Heart right ventricle (tissue), 16 donors: ENCODE measurements at regions not wholly inside any gene's neighbourhood (a gene's known extent, or its start where the extent isn't known, plus 50 kb on each side); places are given as distances from the start of the nearest gene placed in this dataset.

Experiments
- ATAC-seq, 8 donors: fragments of 200-7000 bp; cut with Tn5 transposase; one replicate each; pipeline ENCODE4 v1.9.1; 2020; ENCODE audit warnings: mild to moderate bottlenecking in 8 of 8, moderate library complexity in 8 of 8, moderate number of reproducible peaks in 1 of 8
- DNase-seq, 2 donors: peaks; one replicate each; pipeline ENCODE4 v3.0.0-alpha.2; 2020
- H3K27ac ChIP-seq, 10 donors: fragments of 200-600 bp; sonication (generic) in 2 of 10; one replicate each; pipeline versions ENCODE4 v1.5.0 to v1.8.0; 2020 to 2022; ENCODE audit warnings: mild to moderate bottlenecking in 3 of 10
- H3K27me3 ChIP-seq, 7 donors: fragments of 200-600 bp; one replicate each; pipeline ENCODE4 v1.8.0; 2021 to 2022; ENCODE audit warnings: mild to moderate bottlenecking in 2 of 7
- H3K36me3 ChIP-seq, 9 donors: fragments of 200-600 bp; sonication (generic) in 1 of 9; one replicate each; pipeline versions ENCODE4 v1.5.0 to v1.8.0; 2020 to 2022; ENCODE audit warnings: mild to moderate bottlenecking in 2 of 9
- H3K4me1 ChIP-seq, 9 donors: fragments of 200-600 bp; sonication (generic) in 1 of 9; one replicate each; pipeline versions ENCODE4 v1.5.0 to v1.8.0; 2020 to 2022; ENCODE audit warnings: mild to moderate bottlenecking in 4 of 9
- H3K4me3 ChIP-seq, 10 donors: fragments of 200-600 bp; sonication (generic) in 2 of 10; one replicate each; pipeline versions ENCODE4 v1.5.0 to v1.8.0; 2020 to 2022; ENCODE audit warnings: mild to moderate bottlenecking in 7 of 10, moderate library complexity in 2 of 10
- H3K9me3 ChIP-seq, 11 donors: fragments of 200-600 bp in 10 of 11; sonication (generic) in 2 of 11; one replicate each; pipeline versions ENCODE4 v1.5.0 to v1.8.0; 2013 to 2022; ENCODE audit warnings: mild to moderate bottlenecking in 2 of 11, control low read depth in 1 of 11, moderate library complexity in 1 of 11
- CTCF ChIP-seq, 9 donors: fragments of 200-600 bp; sonication (generic) in 2 of 9; IDR thresholded peaks; one replicate each; pipeline versions ENCODE4 v1.5.0 to v1.8.0; 2021 to 2022; ENCODE audit warnings: antibody characterized with exemption in 9 of 9, mild to moderate bottlenecking in 5 of 9, moderate library complexity in 1 of 9
- WGBS, 2 donors: extraction: QIAGEN DNeasy Blood & Tissue Kit; methylation state at CpG; one replicate each; pipeline ENCODE4 v1.1.7; 2013; ENCODE audit warnings: inconsistent platforms in 1 of 2; 5-methylcytosine and 5-hydroxymethylcytosine counted together
- intact Hi-C, 10 donors: fragments of 100-400 bp; cut with DNase I; formaldehyde crosslinking; loops; one replicate each; pipeline versions ENCODE4 v1.11.1 to v1.14.2; 2022
- donor health status: Arrhythmogenic right ventricular cardiomyopathy.
- donor health status: ischemic (EF 13 %, LVEDD 7.1; RV severe dilation, severe dysfunction).
- donor health status: healthy with polysubstance abuse.
- donor health status: DM: no; HTN: yes; CAD: no.
- donor health status: DM: no; HTN: no; CAD: no.
- donor health status: ischemic (EF 25% LVEDD 6.9; RV normal size, moderate dysfunction).
- donor health status: ischemic (EF 25% LVEDD 5.7; RV mildly dilated, moderate dysfunction).
- donor health status: healthy.
- donor health status: DM: yes; HTN: yes; CAD: no.
- donor health status: Ischemic cardiomyopathy.
- donor health status: ischemic (EF 35%, LVEDD 5.7; RV mildly dilated, moderate dysfunction).
- donor health status: nonischemic (EF 11% LVEDD 7.7; RV severe dilation, severe dysfunction).
- donor health status: DM: yes; HTN: yes; CAD: no.
- donor health status: PGD.
- donor health status: ischemic (EF 29% LVEDD 5.4; RV normal size, mild dysfunction).
- donor health status: nonischemic (EF 23%, LVEDD 6.1; RV moderate dilation, normal function).

GRCh38 chr7:94288096-94288495 lies 106.6 kb upstream of the COL1A2 start:
- DNase-seq, result no peak
- no peak for ATAC-seq
- no peak for TF ChIP-seq CTCF (IDR thresholded peaks at IDR 0.05)
- Histone ChIP-seq H3K27ac (no peak overlapping the region), H3K36me3 (no peaks in the 10 kb centered on the region), H3K27me3 (peaks cover 0 to 4% (median 0%) of the 10 kb centered on the region in 7 donors), H3K4me1 (no peaks in the 10 kb centered on the region), H3K9me3 (no peaks in the 10 kb centered on the region), H3K4me3 (no peak overlapping the region)
- WGBS, 2 donors, result 76 to 81% methylated on average over 1 of the region's 1 CpG
- intact Hi-C loops, result loop anchor here in 5 of 10 donors (2.0 to 10.0 kb wide), 5 partner anchors 144 to 1407 kb away; no protein-coding TSS in a partner anchor

GRCh38 chr7:94289071-94289470 lies 105.6 kb upstream of the COL1A2 start:
- no peaks in the 10 kb centered on the region for H3K36me3 ChIP-seq
- no peaks in the 10 kb centered on the region for H3K4me1 ChIP-seq
- ATAC-seq (peak in 7 of 8 donors; percentile 80 to 92 (median 87)), DNase-seq (peak in 1 of 2 donors; percentile 67)
- peak; percentile 32 to 93 (median 77) for TF ChIP-seq CTCF (IDR thresholded peaks at IDR 0.05)
- H3K4me3 ChIP-seq, result no peak overlapping the region
- 44 to 59% methylated on average over 1 of the region's 1 CpG for WGBS, 2 donors
- intact Hi-C loops, result loop anchor here in 6 of 10 donors (1.0 to 10.0 kb wide), 6 partner anchors 143 to 1406 kb away; no protein-coding TSS in a partner anchor
- no peaks in the 10 kb centered on the region for H3K9me3 ChIP-seq
- H3K27me3 ChIP-seq, result peaks cover 0 to 10% (median 0%) of the 10 kb centered on the region in 7 donors
- no peak overlapping the region for H3K27ac ChIP-seq

- TF ChIP-seq CTCF (IDR thresholded peaks at IDR 0.05), result no peak
- Histone ChIP-seq H3K4me3 (no peak overlapping the region), H3K9me3 (no peaks in the 10 kb centered on the region), H3K27me3 (peaks cover 0 to 10% (median 0%) of the 10 kb centered on the region in 7 donors), H3K4me1 (peaks cover 0 to 20% (median 9%) of the 10 kb centered on the region in 9 donors), H3K36me3 (no peaks in the 10 kb centered on the region), H3K27ac (no peak overlapping the region)
- intact Hi-C loops, result loop anchor here in 6 of 10 donors (1.0 to 10.0 kb wide), 8 partner anchors 83 to 1183 kb away; partner anchors contain the start of gene COL1A2 (in 1 of the 6)
- no peak for DNase-seq
- no peak for ATAC-seq
- 77 to 80% methylated on average over 6 of the region's 6 CpGs for WGBS, 2 donors
Measured at GRCh38 chr7:94294471-94295131, 100.1 kb upstream of the COL1A2 start.

- WGBS, 2 donors, result 51 to 54% methylated on average over 4 of the region's 4 CpGs
- Histone ChIP-seq H3K4me3 (peak overlapping the region in 5 of 10 donors; percentile 7 to 28 (median 21)), H3K27ac (peak overlapping the region in 7 of 10 donors; percentile 65 to 86 (median 74)), H3K36me3 (no peaks in the 10 kb centered on the region), H3K4me1 (peaks cover 0 to 30% (median 9%) of the 10 kb centered on the region in 9 donors), H3K9me3 (no peaks in the 10 kb centered on the region), H3K27me3 (peaks cover 0 to 10% (median 0%) of the 10 kb centered on the region in 7 donors)
- ATAC-seq (peak; percentile 66 to 87 (median 70)), DNase-seq (peak in 1 of 2 donors; percentile 13)
- intact Hi-C loops, result loop anchor here (1.0 to 10.0 kb wide), 7 partner anchors 81 to 949 kb away; partner anchors contain the start of gene COL1A2 (in 4 of the 10)
- TF ChIP-seq CTCF (IDR thresholded peaks at IDR 0.05), result peak in 8 of 9 donors; percentile 30 to 76 (median 55)
Measured at GRCh38 chr7:94295850-94296249, 98.8 kb upstream of the COL1A2 start.
